Urinary bladder (tissue), 3 donors: ENCODE measurements at regions not wholly inside any gene's neighbourhood (a gene's known extent, or its start where the extent isn't known, plus 50 kb on each side); places are given as distances from the start of the nearest gene placed in this dataset.

Experiments used
- DNase-seq: peaks from one replicate; pipeline ENCODE4 v3.0.0-alpha.2; 2015; ENCODE audit errors: extremely low spot score
- H3K27ac ChIP-seq: one replicate; pipeline ENCODE4 v1.5.1; 2013; ENCODE audit warnings: low read depth, mild to moderate bottlenecking, moderate library complexity
- H3K36me3 ChIP-seq: one replicate; pipeline ENCODE4 v1.6.1; 2013; ENCODE audit warnings: mild to moderate bottlenecking, moderate library complexity; ENCODE audit not compliant: insufficient read depth
- H3K4me1 ChIP-seq: one replicate; pipeline ENCODE4 v1.6.1; 2013; ENCODE audit warnings: mild to moderate bottlenecking, moderate library complexity; ENCODE audit not compliant: insufficient read depth
- H3K4me3 ChIP-seq: one replicate; pipeline ENCODE4 v1.5.1; 2013; ENCODE audit warnings: low read depth, low read length
- WGBS: extraction: QIAGEN DNeasy Blood & Tissue Kit; methylation state at CpG from one replicate; pipeline ENCODE4 v1.1.7; 2013; 5-methylcytosine and 5-hydroxymethylcytosine counted together
- donor health status: healthy with polysubstance abuse.
- donor health status: healthy.

DNA sequence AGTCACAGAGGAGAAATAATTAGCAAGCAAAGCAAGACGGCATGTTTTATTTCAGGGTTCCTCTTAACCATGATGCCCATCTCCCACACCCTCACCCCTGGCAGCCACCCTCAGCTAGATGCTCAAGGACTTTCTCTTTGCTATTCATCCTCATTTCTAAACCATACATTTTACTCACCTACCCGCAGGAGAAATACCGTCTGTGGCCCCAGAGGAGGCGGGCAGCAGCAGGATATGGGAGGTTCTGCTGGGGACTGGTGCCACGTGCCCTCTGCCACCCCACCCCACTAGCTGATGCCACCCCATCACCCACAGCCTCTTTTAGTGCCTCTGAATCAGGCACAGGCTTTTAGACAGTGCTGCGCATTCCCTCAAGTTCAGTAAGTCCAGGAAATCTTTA, 168.7 kb upstream of the ITGB1 start:
- H3K36me3 ChIP-seq, result no peaks in the 10 kb centered on the region
- no peak for DNase-seq
- H3K27ac ChIP-seq, result no peak overlapping the region
- 87% methylated on average over 6 of the region's 6 CpGs for WGBS
- peaks cover 4% of the 10 kb centered on the region for H3K4me1 ChIP-seq
- no peak overlapping the region for H3K4me3 ChIP-seq

GRCh38 chr10:33125522-33126517, 167.8 kb upstream of the ITGB1 start:
- Histone ChIP-seq H3K27ac (peak overlapping the region; percentile 63), H3K4me3 (no peak overlapping the region), H3K4me1 (peaks cover 4% of the 10 kb centered on the region), H3K36me3 (no peaks in the 10 kb centered on the region)
- WGBS, result 70% methylated on average over 15 of the region's 15 CpGs
- no peak for DNase-seq

- 92% methylated on average over 5 of the region's 5 CpGs for WGBS
- H3K4me1 ChIP-seq, result peaks cover 4% of the 10 kb centered on the region
- no peak for DNase-seq
- H3K27ac ChIP-seq, result no peak overlapping the region
- no peak overlapping the region for H3K4me3 ChIP-seq
- no peaks in the 10 kb centered on the region for H3K36me3 ChIP-seq
Measured at GRCh38 chr10:33125111-33125510, 167.1 kb upstream of the ITGB1 start.

DNA sequence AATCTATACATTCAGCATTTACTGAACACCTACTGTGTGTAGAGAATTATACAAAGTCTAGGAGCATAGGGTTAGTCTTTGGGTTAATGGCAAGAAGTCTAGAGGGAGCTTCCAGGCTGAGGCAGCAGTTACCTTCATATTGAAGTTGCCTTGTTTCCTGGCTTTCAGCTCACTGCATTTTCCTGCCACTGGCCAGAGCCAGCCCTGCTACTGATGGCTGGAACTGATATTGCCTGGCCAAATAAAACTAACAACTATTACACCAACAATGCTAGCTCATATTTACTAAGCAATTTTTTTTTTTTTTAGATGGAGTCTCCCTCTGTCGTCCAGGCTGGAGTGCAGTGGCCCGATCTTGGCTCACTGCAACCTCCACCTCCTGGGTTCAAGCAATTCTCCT, 165.7 kb upstream of the ITGB1 start:
- no peak overlapping the region for H3K27ac ChIP-seq
- no peak for DNase-seq
- WGBS, result 77% methylated on average over 2 of the region's 2 CpGs
- no peaks in the 10 kb centered on the region for H3K36me3 ChIP-seq
- H3K4me1 ChIP-seq, result peaks cover 4% of the 10 kb centered on the region
- no peak overlapping the region for H3K4me3 ChIP-seq

GRCh38 chr10:33122014-33122809, 164.2 kb upstream of the ITGB1 start:
- Histone ChIP-seq H3K36me3 (no peaks in the 10 kb centered on the region), H3K27ac (no peak overlapping the region), H3K4me1 (peaks cover 4% of the 10 kb centered on the region), H3K4me3 (no peak overlapping the region)
- no peak for DNase-seq
- WGBS, result 29% methylated on average over 12 of the region's 12 CpGs

GRCh38 chr10:33120700-33121099, 162.7 kb upstream of the ITGB1 start:
- 95% methylated on average over 2 of the region's 2 CpGs for WGBS

DNA sequence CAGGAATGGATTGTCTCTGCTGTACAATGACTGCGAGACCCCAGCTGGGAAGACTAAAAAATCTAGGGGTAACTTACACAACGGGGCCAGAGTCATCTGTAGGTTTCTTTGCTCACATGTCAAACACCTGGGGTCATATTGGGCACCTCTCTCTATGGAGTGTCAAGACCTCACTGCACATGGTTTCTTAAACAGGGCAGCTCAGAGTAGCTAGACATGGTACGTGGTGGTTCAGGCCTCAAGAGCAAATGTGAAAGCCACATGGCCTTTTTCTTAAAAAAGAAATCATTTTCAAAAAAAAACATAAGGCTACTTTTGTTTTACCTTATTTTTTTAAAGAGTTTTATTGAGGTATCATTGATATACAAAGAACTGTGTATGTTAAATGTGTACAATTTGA, 162.2 kb upstream of the ITGB1 start:
- Histone ChIP-seq H3K36me3 (no peaks in the 10 kb centered on the region), H3K4me3 (no peak overlapping the region), H3K27ac (no peak overlapping the region), H3K4me1 (peaks cover 3% of the 10 kb centered on the region)
- no peak for DNase-seq
- 92% methylated on average over 3 of the region's 3 CpGs for WGBS

More at GRCh38 chr10:33120700-33121099, 162.7 kb upstream of the ITGB1 start:
- no peaks in the 10 kb centered on the region for H3K36me3 ChIP-seq
- no peak overlapping the region for H3K4me3 ChIP-seq
- DNase-seq, result no peak
- H3K4me1 ChIP-seq, result peaks cover 3% of the 10 kb centered on the region
- H3K27ac ChIP-seq, result no peak overlapping the region

GRCh38 chr10:33117816-33118215, 159.8 kb upstream of the ITGB1 start:
- no peak overlapping the region for H3K27ac ChIP-seq
- H3K4me3 ChIP-seq, result no peak overlapping the region
- 96% methylated on average over 6 of the region's 6 CpGs for WGBS
- no peak for DNase-seq
- H3K4me1 ChIP-seq, result peaks cover 4% of the 10 kb centered on the region
- no peaks in the 10 kb centered on the region for H3K36me3 ChIP-seq

DNA sequence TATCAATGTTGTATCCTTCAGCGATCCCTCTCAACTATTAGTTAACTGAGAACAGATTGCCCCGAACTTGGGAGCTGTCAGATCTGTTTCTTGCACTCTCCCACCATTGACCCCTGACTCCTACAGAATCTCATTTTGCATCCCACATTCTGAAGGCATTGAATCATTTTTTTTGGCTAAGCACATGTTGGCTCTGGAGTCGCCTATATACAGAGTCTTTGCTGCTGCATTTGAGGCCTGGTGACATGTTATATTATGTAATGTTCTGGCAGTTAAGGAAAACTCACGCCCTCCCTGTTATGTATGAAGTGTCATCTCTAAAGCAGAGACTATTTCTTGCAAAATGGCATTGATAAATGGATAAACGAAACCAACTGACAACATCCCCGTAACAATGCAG, 159.2 kb upstream of the ITGB1 start:
- Histone ChIP-seq H3K4me1 (peaks cover 2% of the 10 kb centered on the region), H3K4me3 (no peak overlapping the region), H3K27ac (no peak overlapping the region), H3K36me3 (no peaks in the 10 kb centered on the region)
- no peak for DNase-seq
- WGBS, result 87% methylated on average over 6 of the region's 6 CpGs

- 85% methylated on average over 20 of the region's 20 CpGs for WGBS
- Histone ChIP-seq H3K4me3 (no peak overlapping the region), H3K4me1 (peaks cover 2% of the 10 kb centered on the region), H3K36me3 (no peaks in the 10 kb centered on the region), H3K27ac (no peak overlapping the region)
- DNase-seq, result no peak
Measured at GRCh38 chr10:33115738-33116719, 158.0 kb upstream of the ITGB1 start.

DNA sequence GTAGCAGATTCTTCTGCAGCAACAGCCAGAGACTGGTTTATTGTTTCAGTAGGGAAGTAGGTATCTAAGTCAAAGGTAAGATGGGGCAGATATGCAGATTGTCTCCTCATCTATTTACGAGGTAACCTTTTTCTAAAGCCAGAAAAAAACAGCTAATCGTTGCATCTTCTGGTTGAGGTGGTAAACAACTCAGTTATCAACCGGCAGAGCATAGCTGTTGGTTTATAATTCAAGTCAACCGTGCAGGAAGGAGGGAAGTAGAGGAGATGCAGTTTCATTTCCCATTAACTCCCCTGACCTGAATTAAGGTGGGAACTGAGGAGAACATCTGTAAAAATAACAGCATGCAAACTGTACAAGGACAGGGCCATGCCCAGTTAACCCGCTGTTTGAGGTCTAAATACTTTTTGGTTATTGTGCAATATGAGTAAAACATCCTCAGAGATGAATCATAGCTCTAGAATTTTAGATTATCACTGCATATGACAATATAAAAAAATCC, 156.5 kb upstream of the ITGB1 start:
- H3K4me3 ChIP-seq, result no peak overlapping the region
- DNase-seq, result no peak
- no peaks in the 10 kb centered on the region for H3K36me3 ChIP-seq
- 70% methylated on average over 5 of the region's 5 CpGs for WGBS
- H3K4me1 ChIP-seq, result peaks cover 2% of the 10 kb centered on the region
- no peak overlapping the region for H3K27ac ChIP-seq

GRCh38 chr10:33113466-33113865, 155.4 kb upstream of the ITGB1 start:
- WGBS, result 45% methylated on average over 5 of the region's 5 CpGs
- no peak overlapping the region for H3K27ac ChIP-seq

More at GRCh38 chr10:33113466-33113865, 155.4 kb upstream of the ITGB1 start:
- Histone ChIP-seq H3K36me3 (no peaks in the 10 kb centered on the region), H3K4me1 (peaks cover 2% of the 10 kb centered on the region), H3K4me3 (no peak overlapping the region)
- DNase-seq, result no peak
